Panc1 (cell line): ENCODE measurements at regions not wholly inside any gene's neighbourhood (a gene's known extent, or its start where the extent isn't known, plus 50 kb on each side); places are given as distances from the start of the nearest gene placed in this dataset.

ENCODE experiments used
- ATAC-seq: fragments of 200-7000 bp; cut with Tn5 transposase; 2 replicates; pipeline ENCODE4 v1.9.1; 2020; ENCODE audit warnings: mild to moderate bottlenecking, moderate library complexity
- BruUV-seq: library from RNA; stranded (reverse); fragments of 400-500 nt; replicated peaks from 2 replicates; lab custom pipeline; 2021; lab: Mats Ljungman, UMichigan
- CTCF ChIA-PET: fragments of 300-600 bp; sonication (Branson Sonifier 250); formaldehyde crosslinking; loops from one replicate; lab custom pipeline; 2022; ENCODE audit warnings: antibody characterized with exemption; lab: Charles Lee
- POLR2A ChIA-PET: fragments of 300-600 bp; sonication (Branson Sonifier 250); formaldehyde crosslinking; loops from one replicate; lab custom pipeline; 2022; ENCODE audit warnings: antibody characterized with exemption; lab: Charles Lee
- DNase-seq: peaks from one replicate; pipeline ENCODE4 v3.0.0-alpha.2; 2010; ENCODE audit warnings: low read depth, low spot score
- H3K27ac ChIP-seq: 2 replicates; pipeline ENCODE4 v1.5.1; 2011; ENCODE audit warnings: mild to moderate bottlenecking, low read length, inconsistent platforms
- H3K27me3 ChIP-seq: fragments of 200-500 bp; sonication (Bioruptor generic); 2 replicates; pipeline ENCODE4 v1.6.0; 2014; ENCODE audit warnings: low read length, inconsistent platforms; ENCODE audit not compliant: control insufficient read depth, insufficient read depth
- H3K36me3 ChIP-seq: fragments of 200-500 bp; sonication (Bioruptor generic); 2 replicates; pipeline ENCODE4 v1.5.1; 2014; ENCODE audit warnings: inconsistent platforms, mild to moderate bottlenecking, low read length, moderate library complexity; ENCODE audit not compliant: control insufficient read depth, insufficient read depth
- H3K4me1 ChIP-seq: 2 replicates; pipeline ENCODE4 v1.5.1; 2011; ENCODE audit warnings: inconsistent platforms, mild to moderate bottlenecking, low read length, moderate library complexity; ENCODE audit not compliant: control insufficient read depth, insufficient read depth
- H3K4me3 ChIP-seq, 2 experiments: 2 replicates each; pipeline ENCODE4 v1.5.1; 2011 to 2012; ENCODE audit warnings: low read depth in 2 of 2, low read length in 2 of 2, mild to moderate bottlenecking in 2 of 2, inconsistent platforms in 1 of 2, moderate library complexity in 1 of 2
- H3K9me3 ChIP-seq: fragments of 200-500 bp; sonication (Bioruptor generic); 2 replicates; pipeline ENCODE4 v1.5.1; 2014; ENCODE audit warnings: low read depth, mild to moderate bottlenecking, inconsistent platforms, low read length, moderate library complexity; ENCODE audit not compliant: control insufficient read depth, insufficient read depth
- CTCF ChIP-seq: fragments of 450-650 bp; IDR thresholded peaks from 2 replicates; pipeline ENCODE4 v1.5.1; 2017; ENCODE audit warnings: mild to moderate bottlenecking
- POLR2AphosphoS5 ChIP-seq: IDR thresholded peaks from 2 replicates; pipeline ENCODE4 v1.6.1; 2012; ENCODE audit warnings: mild to moderate bottlenecking, low read depth, low read length, moderate library complexity
- REST ChIP-seq, 2 experiments: IDR thresholded peaks; 2 replicates each; pipeline ENCODE4 v1.6.1; 2011 to 2012; ENCODE audit warnings: low read depth in 2 of 2, control low read depth in 1 of 2, low read length in 1 of 2, mild to moderate bottlenecking in 1 of 2, moderate library complexity in 1 of 2; ENCODE audit not compliant: insufficient read depth in 1 of 2
- SIN3A ChIP-seq: IDR thresholded peaks from 2 replicates; pipeline ENCODE4 v1.6.1; 2012; ENCODE audit warnings: low read depth, mild to moderate bottlenecking, low read length, moderate library complexity, borderline replicate concordance; ENCODE audit not compliant: insufficient read depth
- TCF7L2 ChIP-seq: IDR thresholded peaks from 2 replicates; pipeline ENCODE4 v1.6.1; 2011; ENCODE audit warnings: mild to moderate bottlenecking, low read depth, low read length, inconsistent platforms
- in situ Hi-C: cut with HindIII; loops from 2 replicates; pipeline ENCODE4 v1.10.0; 2016; ENCODE audit warnings: low sequenced_read_pairs, low pct_unique_long_range_greater_than_20kb
- intact Hi-C: fragments of 100-400 bp; cut with micrococcal nuclease; formaldehyde crosslinking; loops from one replicate; pipeline ENCODE4 v1.10.0; 2022; ENCODE audit not compliant: unreplicated experiment

GRCh38 chr21:33976082-33977016 is 60.7 kb upstream of the ATP5PO start:
- DNase-seq: peak; percentile 76
- Histone ChIP-seq H3K4me1 (peaks cover 27% of the 10 kb centered on the region), H3K36me3 (no peaks in the 10 kb centered on the region), H3K27ac (peak overlapping the region; percentile 80), H3K9me3 (no peaks in the 10 kb centered on the region), H3K4me3 (no peak overlapping the region), H3K27me3 (no peaks in the 10 kb centered on the region)
- ChIA-PET POLR2A (no interaction called here), CTCF (no interaction called here)
- in situ Hi-C loops: no loop called here
- no TSS peak for BruUV-seq
- TF ChIP-seq REST (IDR thresholded peaks at IDR 0.05; ENCODE audit: insufficient read depth in 1 of 2, low read depth in 2 of 2, low read length in 1 of 2) (no peak), CTCF (no peak), TCF7L2 (no peak), POLR2AphosphoS5 (no peak), SIN3A (no peak)
- intact Hi-C loops: no loop called here
- peak; percentile 68 for ATAC-seq

GRCh38 chr21:33975548-33976081 is 60.0 kb upstream of the ATP5PO start:
- no TSS peak for BruUV-seq
- ATAC-seq: no peak
- no peak overlapping the region for H3K4me3 ChIP-seq
- peak overlapping the region; percentile 80 for H3K27ac ChIP-seq
- TF ChIP-seq POLR2AphosphoS5 (no peak), CTCF (no peak), REST (IDR thresholded peaks at IDR 0.05; ENCODE audit: insufficient read depth in 1 of 2, low read depth in 2 of 2, low read length in 1 of 2) (no peak), SIN3A (no peak), TCF7L2 (no peak)
- CTCF ChIA-PET: no interaction called here
- no peaks in the 10 kb centered on the region for H3K9me3 ChIP-seq
- POLR2A ChIA-PET: no interaction called here
- no peak for DNase-seq
- in situ Hi-C loops: no loop called here
- intact Hi-C loops: no loop called here
- no peaks in the 10 kb centered on the region for H3K36me3 ChIP-seq
- H3K4me1 ChIP-seq: peaks cover 34% of the 10 kb centered on the region
- H3K27me3 ChIP-seq: no peaks in the 10 kb centered on the region
